ENCODE measurements at regions not wholly inside any gene's neighbourhood (a gene's known extent, or its start where the extent isn't known, plus 50 kb on each side); places are given as distances from the start of the nearest gene placed in this dataset.

- H3K4me3 Mint-ChIP-seq (ENCODE audit: unreplicated experiment) = no peak overlapping the region
- no peak overlapping the region for H3K27ac Mint-ChIP-seq (ENCODE audit: unreplicated experiment)
- no peaks in the 10 kb centered on the region for H3K4me1 Mint-ChIP-seq (ENCODE audit: unreplicated experiment)
- no peaks in the 10 kb centered on the region for H3K36me3 Mint-ChIP-seq (ENCODE audit: unreplicated experiment)
- no peaks in the 10 kb centered on the region for H3K27me3 Mint-ChIP-seq (ENCODE audit: unreplicated experiment)
- H3K9me3 Mint-ChIP-seq (ENCODE audit: unreplicated experiment) = peaks cover 5% of the 10 kb centered on the region
- DNase-seq (ENCODE audit: extremely low spot score, unreplicated experiment) = no peak
- no peak for TF ChIP-seq CTCF (IDR thresholded peaks at IDR 0.05)
Observed at GRCh38 chr4:56252561-56253152, 134.6 kb downstream of the AASDH start.

- no peak for DNase-seq (ENCODE audit: extremely low spot score, unreplicated experiment)
- no peaks in the 10 kb centered on the region for H3K36me3 Mint-ChIP-seq (ENCODE audit: unreplicated experiment)
- no peaks in the 10 kb centered on the region for H3K4me1 Mint-ChIP-seq (ENCODE audit: unreplicated experiment)
- H3K27ac Mint-ChIP-seq (ENCODE audit: unreplicated experiment) = no peak overlapping the region
- H3K27me3 Mint-ChIP-seq (ENCODE audit: unreplicated experiment) = no peaks in the 10 kb centered on the region
- H3K9me3 Mint-ChIP-seq (ENCODE audit: unreplicated experiment) = peaks cover 3% of the 10 kb centered on the region
- TF ChIP-seq CTCF (IDR thresholded peaks at IDR 0.05) = no peak
- H3K4me3 Mint-ChIP-seq (ENCODE audit: unreplicated experiment) = no peak overlapping the region
Observed at GRCh38 chr4:56251556-56251955, 135.7 kb downstream of the AASDH start.

- H3K4me3 Mint-ChIP-seq (ENCODE audit: unreplicated experiment) = no peak overlapping the region
- no peaks in the 10 kb centered on the region for H3K27me3 Mint-ChIP-seq (ENCODE audit: unreplicated experiment)
Observed at GRCh38 chr4:56250776-56251175, 136.5 kb downstream of the AASDH start.

GRCh38 chr4:56247646-56248045 lies 139.6 kb downstream of the AASDH start:
- Mint-ChIP-seq H3K27ac (ENCODE audit: unreplicated experiment) (no peak overlapping the region), H3K4me1 (ENCODE audit: unreplicated experiment) (no peaks in the 10 kb centered on the region), H3K4me3 (ENCODE audit: unreplicated experiment) (no peak overlapping the region), H3K36me3 (ENCODE audit: unreplicated experiment) (no peaks in the 10 kb centered on the region), H3K27me3 (ENCODE audit: unreplicated experiment) (no peaks in the 10 kb centered on the region), H3K9me3 (ENCODE audit: unreplicated experiment) (no peaks in the 10 kb centered on the region)
- no peak for DNase-seq (ENCODE audit: extremely low spot score, unreplicated experiment)
- TF ChIP-seq CTCF (IDR thresholded peaks at IDR 0.05) = no peak

More at GRCh38 chr4:56250776-56251175, 136.5 kb downstream of the AASDH start:
- Mint-ChIP-seq H3K4me1 (ENCODE audit: unreplicated experiment) (no peaks in the 10 kb centered on the region), H3K36me3 (ENCODE audit: unreplicated experiment) (no peaks in the 10 kb centered on the region), H3K9me3 (ENCODE audit: unreplicated experiment) (no peaks in the 10 kb centered on the region), H3K27ac (ENCODE audit: unreplicated experiment) (no peak overlapping the region)
- no peak for TF ChIP-seq CTCF (IDR thresholded peaks at IDR 0.05)
- DNase-seq (ENCODE audit: extremely low spot score, unreplicated experiment) = no peak

GRCh38 chr4:56246233-56246610 lies 141.1 kb downstream of the AASDH start:
- Mint-ChIP-seq H3K27me3 (ENCODE audit: unreplicated experiment) (no peaks in the 10 kb centered on the region), H3K9me3 (ENCODE audit: unreplicated experiment) (no peaks in the 10 kb centered on the region), H3K4me1 (ENCODE audit: unreplicated experiment) (no peaks in the 10 kb centered on the region), H3K27ac (ENCODE audit: unreplicated experiment) (no peak overlapping the region), H3K4me3 (ENCODE audit: unreplicated experiment) (no peak overlapping the region), H3K36me3 (ENCODE audit: unreplicated experiment) (no peaks in the 10 kb centered on the region)
- no peak for TF ChIP-seq CTCF (IDR thresholded peaks at IDR 0.05)
- no peak for DNase-seq (ENCODE audit: extremely low spot score, unreplicated experiment)

All from osteocyte (in vitro differentiated cells).